Activated T-helper 2 cell treated with anti-CD3 and anti-CD28 coated beads, Interferon-gamma antibody, Interleukin-2, Interleukin-4, amounts not matched to agents 10 μg/mL and 5 μg/mL and 100 μg/mL, durations not matched to agents 14 hours and 24 hours and 36 hours (primary cell): ENCODE measurements at regions not wholly inside any gene's neighbourhood (a gene's known extent, or its start where the extent isn't known, plus 50 kb on each side); places are given as distances from the start of the nearest gene placed in this dataset.

Experiments used
- DNase-seq: peaks from one replicate; pipeline ENCODE4 v3.0.0; 2021; ENCODE audit warnings: low spot score
- H3K27ac Mint-ChIP-seq: one replicate; pipeline ENCODE4 v1.8.0; 2021; ENCODE audit warnings: mixed read lengths
- H3K27me3 Mint-ChIP-seq: one replicate; pipeline ENCODE4 v1.8.0; 2021; ENCODE audit warnings: low read depth, mixed read lengths
- H3K36me3 Mint-ChIP-seq: one replicate; pipeline ENCODE4 v1.8.0; 2021; ENCODE audit warnings: low read depth, mixed read lengths
- H3K4me1 Mint-ChIP-seq: one replicate; pipeline ENCODE4 v1.8.0; 2021; ENCODE audit warnings: low read depth, mixed read lengths
- H3K4me3 Mint-ChIP-seq: one replicate; pipeline ENCODE4 v1.8.0; 2021; ENCODE audit warnings: low read depth, mild to moderate bottlenecking, moderate library complexity, mixed read lengths
- H3K9me3 Mint-ChIP-seq: one replicate; pipeline ENCODE4 v1.8.0; 2021; ENCODE audit warnings: mixed read lengths
- intact Hi-C: fragments of 100-400 bp; cut with micrococcal nuclease; formaldehyde crosslinking; loops from one replicate; pipeline ENCODE4 v1.15.1; 2023

GRCh38 chr6:147136057-147136456 lies 68.2 kb upstream of the STXBP5 start:
- peaks cover 14% of the 10 kb centered on the region for H3K4me1 Mint-ChIP-seq
- no peaks in the 10 kb centered on the region for H3K27me3 Mint-ChIP-seq
- H3K4me3 Mint-ChIP-seq: no peak overlapping the region
- DNase-seq: no peak
- no peaks in the 10 kb centered on the region for H3K36me3 Mint-ChIP-seq
- peaks cover 4% of the 10 kb centered on the region for H3K9me3 Mint-ChIP-seq
- intact Hi-C loops: loop anchor here (10.0 kb wide), 1 partner anchor 281 kb away; no protein-coding TSS in a partner anchor
- H3K27ac Mint-ChIP-seq: no peak overlapping the region

DNA sequence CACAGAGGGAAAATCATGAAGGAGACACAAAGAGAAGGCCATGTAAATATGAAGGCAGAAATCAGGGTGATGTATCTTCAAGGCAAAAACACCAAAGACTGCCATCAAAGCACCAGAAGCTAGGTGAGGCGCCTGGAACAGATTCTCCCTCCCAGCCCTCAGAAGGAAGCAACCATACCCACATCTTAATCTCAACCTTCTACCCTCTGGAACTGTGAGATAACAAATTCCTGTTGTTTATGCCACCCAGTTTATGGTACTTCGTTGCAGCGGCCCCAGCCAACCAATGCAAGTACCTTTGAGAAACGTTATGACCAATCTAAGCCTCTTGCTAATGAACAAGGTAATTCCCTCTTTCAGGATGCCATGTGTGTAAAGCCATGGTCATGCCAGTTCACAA lies 66.2 kb upstream of the STXBP5 start:
- no peak overlapping the region for H3K27ac Mint-ChIP-seq

DNA sequence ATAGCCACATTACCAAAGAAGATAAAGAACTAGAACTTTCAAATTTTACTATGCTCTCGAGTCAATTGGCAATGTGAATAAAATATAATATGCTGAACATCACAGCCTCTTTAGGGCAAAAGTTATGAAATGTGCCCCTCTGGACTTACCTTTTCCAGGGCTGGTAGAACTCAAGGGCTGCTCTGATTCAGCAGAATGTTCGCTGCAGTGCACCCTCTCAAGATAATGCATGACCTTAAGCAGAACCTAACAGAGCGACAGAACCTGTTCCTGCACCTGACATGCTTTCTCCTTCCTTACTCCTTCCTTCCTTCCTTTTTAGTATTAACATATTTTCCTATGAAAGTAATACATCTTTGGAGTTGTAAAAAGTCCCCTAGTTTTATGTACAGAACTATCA lies 65.4 kb upstream of the STXBP5 start:
- DNase-seq: no peak
- Mint-ChIP-seq H3K4me1 (peaks cover 5% of the 10 kb centered on the region), H3K36me3 (no peaks in the 10 kb centered on the region), H3K9me3 (peaks cover 4% of the 10 kb centered on the region), H3K27me3 (no peaks in the 10 kb centered on the region), H3K4me3 (no peak overlapping the region), H3K27ac (no peak overlapping the region)
- intact Hi-C loops: loop anchor here (10.0 kb wide), 1 partner anchor 284 kb away; no protein-coding TSS in a partner anchor

More for the DNA sequence above, 66.2 kb upstream of the STXBP5 start:
- Mint-ChIP-seq H3K4me3 (no peak overlapping the region), H3K27me3 (no peaks in the 10 kb centered on the region), H3K4me1 (peaks cover 10% of the 10 kb centered on the region), H3K9me3 (peaks cover 4% of the 10 kb centered on the region), H3K36me3 (no peaks in the 10 kb centered on the region)
- no peak for DNase-seq
- intact Hi-C loops: loop anchor here (10.0 kb wide), 1 partner anchor 283 kb away; no protein-coding TSS in a partner anchor

GRCh38 chr6:147141711-147142308 lies 62.4 kb upstream of the STXBP5 start:
- DNase-seq: no peak
- Mint-ChIP-seq H3K9me3 (no peaks in the 10 kb centered on the region), H3K27me3 (no peaks in the 10 kb centered on the region), H3K27ac (no peak overlapping the region), H3K4me3 (no peak overlapping the region), H3K36me3 (no peaks in the 10 kb centered on the region), H3K4me1 (no peaks in the 10 kb centered on the region)
- intact Hi-C loops: no loop called here

GRCh38 chr6:147142684-147143245 lies 61.5 kb upstream of the STXBP5 start:
- Mint-ChIP-seq H3K27ac (no peak overlapping the region), H3K27me3 (no peaks in the 10 kb centered on the region), H3K9me3 (no peaks in the 10 kb centered on the region), H3K36me3 (no peaks in the 10 kb centered on the region), H3K4me1 (no peaks in the 10 kb centered on the region), H3K4me3 (no peak overlapping the region)
- intact Hi-C loops: no loop called here
- DNase-seq: no peak

DNA sequence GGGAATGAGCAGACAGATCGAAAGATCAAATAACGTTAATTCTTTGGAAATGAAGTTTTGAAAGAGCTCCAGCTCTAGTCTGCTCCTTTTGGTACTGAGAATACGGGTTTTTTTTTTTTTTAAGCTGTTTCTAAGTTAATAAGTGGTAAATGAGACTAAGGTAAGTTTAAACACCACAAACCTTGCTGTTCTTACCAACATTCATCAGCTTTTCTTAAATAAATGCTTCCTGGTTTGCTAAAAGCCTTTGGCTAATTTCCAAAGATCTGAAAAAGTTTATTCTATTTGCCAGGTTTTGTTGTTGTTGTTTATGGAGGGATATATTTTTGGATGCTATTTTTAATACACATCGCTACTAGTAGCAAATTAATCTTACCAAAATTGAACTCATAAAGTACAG lies 55.1 kb upstream of the STXBP5 start:
- no peaks in the 10 kb centered on the region for H3K27me3 Mint-ChIP-seq
- intact Hi-C loops: no loop called here

GRCh38 chr6:147149826-147150225 lies 54.4 kb upstream of the STXBP5 start:
- no peak for DNase-seq
- H3K36me3 Mint-ChIP-seq: no peaks in the 10 kb centered on the region
- no peaks in the 10 kb centered on the region for H3K27me3 Mint-ChIP-seq
- intact Hi-C loops: no loop called here
- H3K4me3 Mint-ChIP-seq: no peak overlapping the region
- no peaks in the 10 kb centered on the region for H3K4me1 Mint-ChIP-seq
- H3K9me3 Mint-ChIP-seq: no peaks in the 10 kb centered on the region
- no peak overlapping the region for H3K27ac Mint-ChIP-seq

More for the DNA sequence above, 55.1 kb upstream of the STXBP5 start:
- no peak overlapping the region for H3K27ac Mint-ChIP-seq
- no peaks in the 10 kb centered on the region for H3K36me3 Mint-ChIP-seq
- no peaks in the 10 kb centered on the region for H3K4me1 Mint-ChIP-seq
- H3K4me3 Mint-ChIP-seq: no peak overlapping the region
- no peaks in the 10 kb centered on the region for H3K9me3 Mint-ChIP-seq
- no peak for DNase-seq

GRCh38 chr6:147150293-147150692 lies 53.9 kb upstream of the STXBP5 start:
- Mint-ChIP-seq H3K27me3 (no peaks in the 10 kb centered on the region), H3K9me3 (no peaks in the 10 kb centered on the region), H3K4me1 (no peaks in the 10 kb centered on the region), H3K4me3 (no peak overlapping the region), H3K27ac (no peak overlapping the region), H3K36me3 (no peaks in the 10 kb centered on the region)
- intact Hi-C loops: no loop called here
- no peak for DNase-seq
